MM.1S (cell line): ENCODE measurements at regions not wholly inside any gene's neighbourhood (a gene's known extent, or its start where the extent isn't known, plus 50 kb on each side); places are given as distances from the start of the nearest gene placed in this dataset.
"Not testable (repeated sequence)": the region's sequence is repeated elsewhere in the genome, so short reads cannot be mapped to it uniquely, and the experiment has no call there.

Experiments used
- EZH2 ChIP-seq: fragments of 300-600 bp; sonication (generic); optimal IDR thresholded peaks from 2 replicates; pipeline ENCODE3; 2017; ENCODE audit warnings: low read depth, mild to moderate bottlenecking, antibody characterized with exemption, low read length, mixed read lengths
- EZH2phosphoT487 ChIP-seq: fragments of 300-600 bp; sonication (generic); IDR thresholded peaks from 2 replicates; pipeline ENCODE4 v1.6.1; 2018; ENCODE audit warnings: antibody characterized with exemption, low read length
- TF ChIP-seq, protein P1 (sequence below): fragments of 300-600 bp; sonication (generic); IDR thresholded peaks from 2 replicates; pipeline ENCODE4 v1.5.1; 2016; ENCODE audit warnings: antibody characterized with exemption, low read length, mixed read lengths

DNA sequence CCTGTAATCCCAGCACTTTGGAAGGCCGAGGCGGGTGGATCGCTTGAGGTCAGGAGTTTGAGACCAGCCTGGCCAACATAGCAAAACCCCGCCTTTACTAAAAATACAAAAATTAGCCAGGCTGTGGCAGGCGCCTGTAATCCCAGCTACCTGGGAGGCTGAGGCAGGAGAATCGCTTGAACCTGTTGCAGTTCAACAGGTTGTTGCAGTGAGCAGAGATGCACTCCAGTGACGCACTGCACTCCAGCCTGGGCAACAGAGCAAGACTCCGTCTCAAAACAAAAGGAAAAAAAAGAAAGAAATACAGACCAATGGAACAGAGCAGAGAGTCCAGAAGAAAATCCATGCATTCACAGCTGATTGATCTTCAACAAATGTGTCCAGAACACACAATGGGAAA is 99.8 kb upstream of the LANCL2 start:
- TF ChIP-seq, protein P1, sequence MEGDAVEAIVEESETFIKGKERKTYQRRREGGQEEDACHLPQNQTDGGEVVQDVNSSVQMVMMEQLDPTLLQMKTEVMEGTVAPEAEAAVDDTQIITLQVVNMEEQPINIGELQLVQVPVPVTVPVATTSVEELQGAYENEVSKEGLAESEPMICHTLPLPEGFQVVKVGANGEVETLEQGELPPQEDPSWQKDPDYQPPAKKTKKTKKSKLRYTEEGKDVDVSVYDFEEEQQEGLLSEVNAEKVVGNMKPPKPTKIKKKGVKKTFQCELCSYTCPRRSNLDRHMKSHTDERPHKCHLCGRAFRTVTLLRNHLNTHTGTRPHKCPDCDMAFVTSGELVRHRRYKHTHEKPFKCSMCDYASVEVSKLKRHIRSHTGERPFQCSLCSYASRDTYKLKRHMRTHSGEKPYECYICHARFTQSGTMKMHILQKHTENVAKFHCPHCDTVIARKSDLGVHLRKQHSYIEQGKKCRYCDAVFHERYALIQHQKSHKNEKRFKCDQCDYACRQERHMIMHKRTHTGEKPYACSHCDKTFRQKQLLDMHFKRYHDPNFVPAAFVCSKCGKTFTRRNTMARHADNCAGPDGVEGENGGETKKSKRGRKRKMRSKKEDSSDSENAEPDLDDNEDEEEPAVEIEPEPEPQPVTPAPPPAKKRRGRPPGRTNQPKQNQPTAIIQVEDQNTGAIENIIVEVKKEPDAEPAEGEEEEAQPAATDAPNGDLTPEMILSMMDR, result not testable (repeated sequence)
- not testable (repeated sequence) for TF ChIP-seq EZH2, EZH2phosphoT487
